ENCODE measurements at regions not wholly inside any gene's neighbourhood (a gene's known extent, or its start where the extent isn't known, plus 50 kb on each side); places are given as distances from the start of the nearest gene placed in this dataset.

DNA sequence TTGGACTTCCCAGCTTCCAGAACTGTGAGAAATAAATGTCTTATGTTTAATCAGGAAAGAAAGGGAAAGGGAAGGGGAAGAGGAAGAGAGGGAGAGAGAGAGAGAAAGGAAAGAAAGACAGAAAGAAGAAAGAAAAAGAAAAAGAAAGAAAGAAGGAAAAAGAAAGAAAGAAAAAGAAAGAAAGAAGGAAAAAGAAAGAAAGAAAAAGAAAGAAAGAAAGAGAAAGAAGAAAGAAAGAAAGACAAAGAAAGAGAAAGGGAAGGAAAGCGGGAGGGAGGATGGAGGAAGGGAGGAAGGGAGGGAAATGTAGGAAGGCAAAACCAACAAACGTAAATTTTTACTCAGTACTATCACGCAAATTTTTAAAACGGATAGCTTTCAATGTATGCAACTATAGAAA lies 2281.8 kb downstream of the LRRC4C start:
- CTCF ChIA-PET = no interaction called here
- Mint-ChIP-seq H3K9me3 (peaks cover 5% of the 10 kb centered on the region), H3K36me3 (ENCODE audit: low read depth) (no peaks in the 10 kb centered on the region), H3K4me3 (no peak overlapping the region), H3K27ac (no peak overlapping the region), H3K4me1 (ENCODE audit: low read depth) (no peaks in the 10 kb centered on the region), H3K27me3 (ENCODE audit: low read depth) (no peaks in the 10 kb centered on the region)
- intact Hi-C loops (cut with micrococcal nuclease) = no loop called here
- no peak for DNase-seq

DNA sequence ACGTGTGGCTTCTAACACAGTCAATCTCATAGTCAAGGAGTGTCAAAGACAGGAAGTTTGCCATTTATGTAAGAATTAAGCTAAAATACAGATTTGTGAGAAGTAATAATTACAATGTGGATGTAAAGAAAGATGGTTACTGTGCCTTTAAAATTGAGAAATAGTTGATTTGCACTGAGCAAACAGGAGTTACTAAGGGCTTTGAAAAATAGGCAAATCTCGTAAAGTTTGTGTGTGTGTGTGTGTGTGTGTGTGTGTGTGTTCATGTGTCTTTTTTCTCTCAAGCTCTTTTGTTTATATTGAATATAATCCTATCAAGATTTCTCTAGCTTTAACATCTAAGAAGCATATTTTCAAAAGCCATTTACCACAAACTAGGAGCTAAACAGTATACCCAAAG lies 2284.5 kb downstream of the LRRC4C start:
- peaks cover 5% of the 10 kb centered on the region for H3K9me3 Mint-ChIP-seq

DNA sequence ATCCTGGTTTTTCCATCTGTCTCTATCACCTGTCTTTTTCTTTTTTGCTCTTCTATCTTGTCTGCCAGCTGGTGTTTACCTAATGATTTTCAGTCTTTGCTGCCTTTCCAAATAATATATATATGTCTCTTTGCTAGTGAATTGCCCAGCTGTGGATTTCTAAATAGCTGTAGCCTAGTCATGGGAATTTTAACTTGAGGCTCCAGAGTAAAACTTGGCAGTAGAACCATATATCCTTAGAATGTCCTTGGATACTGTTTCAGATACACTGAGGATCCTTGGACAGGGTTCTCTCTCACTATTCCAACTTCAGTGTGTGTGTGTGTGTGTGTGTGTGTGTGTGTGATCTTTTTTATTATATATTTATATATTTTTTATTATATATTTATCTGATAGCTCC lies 2285.3 kb downstream of the LRRC4C start:
- no peaks in the 10 kb centered on the region for H3K4me1 Mint-ChIP-seq (ENCODE audit: low read depth)
- peaks cover 5% of the 10 kb centered on the region for H3K9me3 Mint-ChIP-seq
- no peak overlapping the region for H3K27ac Mint-ChIP-seq
- CTCF ChIA-PET = no interaction called here
- H3K36me3 Mint-ChIP-seq (ENCODE audit: low read depth) = no peaks in the 10 kb centered on the region
- no peaks in the 10 kb centered on the region for H3K27me3 Mint-ChIP-seq (ENCODE audit: low read depth)
- DNase-seq = no peak
- no peak overlapping the region for H3K4me3 Mint-ChIP-seq
- intact Hi-C loops (cut with micrococcal nuclease) = no loop called here

More for the DNA sequence above, 2284.5 kb downstream of the LRRC4C start:
- no peaks in the 10 kb centered on the region for H3K36me3 Mint-ChIP-seq (ENCODE audit: low read depth)
- no peak for DNase-seq
- H3K27me3 Mint-ChIP-seq (ENCODE audit: low read depth) = no peaks in the 10 kb centered on the region
- no peaks in the 10 kb centered on the region for H3K4me1 Mint-ChIP-seq (ENCODE audit: low read depth)
- CTCF ChIA-PET = no interaction called here
- H3K27ac Mint-ChIP-seq = no peak overlapping the region
- intact Hi-C loops (cut with micrococcal nuclease) = no loop called here
- no peak overlapping the region for H3K4me3 Mint-ChIP-seq

DNA sequence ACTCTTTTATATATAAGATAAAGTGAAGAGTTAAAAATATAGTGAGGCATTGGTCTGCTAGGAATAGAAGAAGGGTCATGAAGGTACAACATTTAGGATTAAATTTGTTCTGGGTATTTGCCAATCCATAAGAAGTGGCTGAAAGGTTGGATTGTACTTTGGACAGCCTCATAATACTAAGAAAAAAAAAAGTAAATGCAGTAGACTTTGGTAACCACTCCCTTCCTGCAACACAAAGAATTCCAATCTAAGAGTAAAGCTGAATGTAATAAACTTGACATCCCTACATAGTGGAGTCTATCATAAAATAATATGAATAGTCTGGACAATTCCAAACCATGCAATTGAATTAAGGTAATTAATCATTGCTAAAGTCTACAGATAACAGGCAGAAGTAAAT lies 2294.4 kb downstream of the LRRC4C start:
- intact Hi-C loops (cut with micrococcal nuclease) = no loop called here
- CTCF ChIA-PET = no interaction called here
- H3K27ac Mint-ChIP-seq = no peak overlapping the region

DNA sequence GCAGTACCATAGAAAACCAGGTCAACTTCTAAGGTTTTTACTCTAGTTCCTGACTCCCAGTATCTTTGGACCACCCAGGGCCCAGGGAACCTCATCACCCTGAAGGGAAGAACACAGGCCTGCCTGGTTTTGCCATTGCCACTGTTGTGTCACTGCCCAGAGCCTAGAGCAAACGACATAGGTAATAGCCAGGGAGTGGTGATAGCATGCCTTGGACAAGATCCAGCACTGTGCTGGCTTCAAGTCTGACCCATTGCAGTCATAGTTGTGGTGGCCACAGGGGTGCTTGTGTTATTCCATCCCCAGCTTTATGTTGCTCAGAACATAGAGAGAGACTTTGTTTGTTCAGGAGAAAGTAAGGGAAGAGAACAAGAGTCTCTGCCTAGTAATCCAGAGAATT lies 2310.2 kb downstream of the LRRC4C start:
- Mint-ChIP-seq H3K36me3 (ENCODE audit: low read depth) (no peaks in the 10 kb centered on the region), H3K4me3 (no peak overlapping the region), H3K27ac (no peak overlapping the region), H3K9me3 (peaks cover 6% of the 10 kb centered on the region), H3K4me1 (ENCODE audit: low read depth) (no peaks in the 10 kb centered on the region), H3K27me3 (ENCODE audit: low read depth) (no peaks in the 10 kb centered on the region)
- CTCF ChIA-PET = no interaction called here
- no peak for DNase-seq
- intact Hi-C loops (cut with micrococcal nuclease) = no loop called here

More for the DNA sequence above, 2294.4 kb downstream of the LRRC4C start:
- Mint-ChIP-seq H3K36me3 (ENCODE audit: low read depth) (no peaks in the 10 kb centered on the region), H3K4me1 (ENCODE audit: low read depth) (no peaks in the 10 kb centered on the region), H3K27me3 (ENCODE audit: low read depth) (no peaks in the 10 kb centered on the region), H3K9me3 (peaks cover 2% of the 10 kb centered on the region), H3K4me3 (no peak overlapping the region)
- DNase-seq = no peak

DNA sequence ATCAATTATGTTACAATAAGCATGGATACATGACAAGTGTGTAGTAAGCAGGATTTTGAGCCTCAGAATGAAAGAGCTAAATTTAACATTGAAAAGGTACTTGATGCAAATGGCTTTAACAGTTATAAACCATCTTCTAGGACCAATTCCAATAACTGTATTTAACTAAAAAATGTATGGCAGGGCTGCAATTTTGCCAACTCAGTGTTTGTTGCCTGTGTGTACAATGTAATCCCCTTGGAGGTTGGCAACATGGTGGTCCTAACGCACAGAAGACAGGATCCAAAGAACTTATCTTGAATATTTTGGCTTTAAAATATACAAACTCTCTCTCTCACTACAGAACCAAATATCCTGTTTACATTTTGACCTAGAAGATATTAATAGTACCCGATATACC lies 2314.1 kb downstream of the LRRC4C start:
- H3K36me3 Mint-ChIP-seq (ENCODE audit: low read depth) = no peaks in the 10 kb centered on the region
- no peak overlapping the region for H3K4me3 Mint-ChIP-seq
- peaks cover 6% of the 10 kb centered on the region for H3K9me3 Mint-ChIP-seq
- no peak overlapping the region for H3K27ac Mint-ChIP-seq
- H3K4me1 Mint-ChIP-seq (ENCODE audit: low read depth) = no peaks in the 10 kb centered on the region
- CTCF ChIA-PET = interaction anchor here (0.9 kb wide), 1 partner anchor 12 kb away, joined by 3 read pairs; no protein-coding TSS in a partner anchor
- no peak for DNase-seq
- no peaks in the 10 kb centered on the region for H3K27me3 Mint-ChIP-seq (ENCODE audit: low read depth)
- intact Hi-C loops (cut with micrococcal nuclease) = no loop called here

DNA sequence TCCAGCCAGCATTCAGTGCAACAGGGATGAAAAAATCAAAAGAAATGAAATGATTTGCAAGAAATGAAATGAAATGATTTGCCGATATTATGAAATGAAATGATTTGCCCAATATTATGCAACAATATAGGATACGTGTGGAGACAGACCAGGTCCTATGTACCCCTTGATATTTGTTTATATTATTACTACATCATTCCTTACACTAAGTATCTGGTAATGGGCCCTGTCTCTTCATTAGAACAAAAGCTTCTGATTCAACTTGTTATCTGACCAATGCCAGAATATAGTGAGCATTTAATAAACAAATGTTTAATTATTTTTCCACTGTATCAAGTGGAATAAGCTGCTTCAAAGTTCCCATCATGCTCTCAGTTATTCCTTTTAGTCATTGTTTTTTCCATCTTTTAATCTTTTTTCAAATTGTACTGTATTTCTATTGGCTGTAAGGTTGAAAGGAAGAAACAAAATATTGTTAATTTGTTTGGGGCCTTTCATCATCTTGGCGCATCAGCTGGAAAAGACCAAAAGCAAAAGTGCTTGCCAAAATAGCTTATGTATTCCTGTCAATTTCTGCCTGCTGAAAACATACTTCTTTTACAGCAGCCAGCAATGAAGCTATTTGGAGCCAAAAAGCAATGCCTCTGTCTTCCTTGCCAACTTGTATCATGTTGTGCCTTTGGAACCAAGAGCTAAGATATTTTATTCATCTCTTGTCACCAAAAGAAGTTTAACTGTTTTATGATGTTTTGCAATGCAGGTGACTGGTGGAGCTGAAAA lies 2314.9 kb downstream of the LRRC4C start:
- Mint-ChIP-seq H3K36me3 (ENCODE audit: low read depth) (no peaks in the 10 kb centered on the region), H3K4me3 (no peak overlapping the region), H3K9me3 (peaks cover 6% of the 10 kb centered on the region), H3K4me1 (ENCODE audit: low read depth) (no peaks in the 10 kb centered on the region), H3K27ac (no peak overlapping the region), H3K27me3 (ENCODE audit: low read depth) (no peaks in the 10 kb centered on the region)
- CTCF ChIA-PET = interaction anchor here (0.9 kb wide), 1 partner anchor 11 kb away, joined by 3 read pairs; no protein-coding TSS in a partner anchor
- DNase-seq = no peak
- intact Hi-C loops (cut with micrococcal nuclease) = no loop called here

DNA sequence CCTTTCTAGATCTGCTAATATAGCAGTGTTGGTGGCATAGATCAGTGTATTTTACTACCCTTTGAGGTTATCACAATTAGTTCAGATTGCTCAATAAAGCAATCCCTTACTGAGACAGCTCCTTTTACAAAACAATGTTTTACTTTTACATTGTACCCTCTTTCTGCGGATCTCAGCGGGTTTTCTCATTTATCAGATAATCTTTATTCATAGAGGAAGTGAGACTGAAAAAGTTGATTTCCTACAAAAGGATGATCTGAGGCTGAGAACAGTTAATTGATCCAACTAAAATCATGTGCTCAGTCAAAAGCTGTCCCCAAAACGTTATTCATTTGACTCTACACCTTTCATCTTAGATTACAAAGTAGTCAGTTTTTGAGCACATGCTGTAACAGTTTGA lies 2319.9 kb downstream of the LRRC4C start:
- H3K36me3 Mint-ChIP-seq (ENCODE audit: low read depth) = no peaks in the 10 kb centered on the region
- DNase-seq = no peak
- no peak overlapping the region for H3K4me3 Mint-ChIP-seq
- peaks cover 2% of the 10 kb centered on the region for H3K9me3 Mint-ChIP-seq
- CTCF ChIA-PET = no interaction called here
- H3K27ac Mint-ChIP-seq = no peak overlapping the region
- no peaks in the 10 kb centered on the region for H3K27me3 Mint-ChIP-seq (ENCODE audit: low read depth)
- H3K4me1 Mint-ChIP-seq (ENCODE audit: low read depth) = no peaks in the 10 kb centered on the region
- intact Hi-C loops (cut with micrococcal nuclease) = no loop called here

DNA sequence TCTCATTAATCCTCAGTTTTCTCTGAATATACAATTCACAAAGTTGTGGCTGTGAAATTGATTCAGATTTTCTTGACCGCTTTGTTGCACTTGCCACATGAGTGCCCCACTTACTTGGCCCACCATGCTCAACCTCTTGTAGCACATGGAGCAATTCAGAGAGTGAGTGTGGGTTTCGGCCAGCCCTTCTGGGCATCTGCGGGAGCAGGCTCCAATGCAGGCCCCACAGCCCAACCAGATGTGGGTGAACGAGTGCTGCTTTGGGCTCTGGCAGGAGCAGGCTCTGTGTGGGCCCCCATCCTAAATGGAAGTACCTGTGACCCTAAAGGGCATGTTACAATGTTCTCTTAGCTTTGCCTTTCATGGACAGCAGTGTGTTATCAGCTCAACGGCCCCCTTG lies 2338.6 kb downstream of the LRRC4C start:
- H3K4me1 Mint-ChIP-seq (ENCODE audit: low read depth) = no peaks in the 10 kb centered on the region
- CTCF ChIA-PET = no interaction called here
- intact Hi-C loops (cut with micrococcal nuclease) = no loop called here
- no peak for DNase-seq
- H3K27me3 Mint-ChIP-seq (ENCODE audit: low read depth) = no peaks in the 10 kb centered on the region
- no peak overlapping the region for H3K4me3 Mint-ChIP-seq
- H3K36me3 Mint-ChIP-seq (ENCODE audit: low read depth) = no peaks in the 10 kb centered on the region
- H3K27ac Mint-ChIP-seq = no peak overlapping the region
- H3K9me3 Mint-ChIP-seq = peaks cover 7% of the 10 kb centered on the region

DNA sequence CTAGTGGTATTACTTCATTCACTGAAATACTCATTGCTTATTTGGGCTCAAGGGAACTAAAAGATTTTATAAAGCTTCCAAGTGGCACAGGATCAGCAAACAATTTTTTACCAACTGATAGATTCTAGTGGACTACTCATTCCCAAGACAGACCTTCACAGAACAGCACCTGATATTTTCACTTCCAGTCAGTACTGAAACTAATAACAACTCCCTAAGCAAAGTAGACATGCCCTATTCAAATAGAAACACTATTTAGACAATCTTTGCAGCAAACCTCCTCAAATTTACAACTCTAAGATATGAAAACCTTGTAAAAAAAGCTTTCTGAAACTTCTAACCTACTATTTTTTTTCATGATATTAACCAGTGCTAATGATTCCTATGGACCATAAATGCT lies 2345.8 kb downstream of the LRRC4C start:
- no peak for DNase-seq
- Mint-ChIP-seq H3K27me3 (ENCODE audit: low read depth) (no peaks in the 10 kb centered on the region), H3K4me3 (no peak overlapping the region), H3K9me3 (peaks cover 13% of the 10 kb centered on the region), H3K36me3 (ENCODE audit: low read depth) (no peaks in the 10 kb centered on the region), H3K27ac (no peak overlapping the region), H3K4me1 (ENCODE audit: low read depth) (no peaks in the 10 kb centered on the region)
- intact Hi-C loops (cut with micrococcal nuclease) = no loop called here
- CTCF ChIA-PET = no interaction called here

DNA sequence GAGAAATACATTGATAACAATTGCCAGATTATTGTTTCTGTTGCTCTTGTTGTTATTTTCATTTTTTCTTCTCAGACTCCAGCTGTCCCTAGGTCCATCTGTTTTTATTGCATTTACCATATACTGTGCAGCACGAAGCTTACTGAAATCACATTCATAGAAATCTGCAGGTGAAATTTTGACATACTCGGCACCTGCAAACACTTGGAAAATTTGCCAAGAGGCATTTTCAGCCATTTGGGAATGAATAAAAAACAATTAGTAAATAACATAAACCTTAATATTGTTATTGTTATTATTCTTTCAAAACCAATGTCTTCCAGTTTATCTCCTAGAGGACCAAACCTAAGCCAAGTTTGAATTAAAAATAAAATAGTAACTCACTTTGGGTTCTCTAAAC lies 2357.2 kb downstream of the LRRC4C start:
- H3K9me3 Mint-ChIP-seq = peaks cover 8% of the 10 kb centered on the region
- H3K4me1 Mint-ChIP-seq (ENCODE audit: low read depth) = no peaks in the 10 kb centered on the region
- H3K4me3 Mint-ChIP-seq = no peak overlapping the region
- no peaks in the 10 kb centered on the region for H3K36me3 Mint-ChIP-seq (ENCODE audit: low read depth)
- no peak overlapping the region for H3K27ac Mint-ChIP-seq
- no peaks in the 10 kb centered on the region for H3K27me3 Mint-ChIP-seq (ENCODE audit: low read depth)
- no peak for DNase-seq
- intact Hi-C loops (cut with micrococcal nuclease) = no loop called here
- CTCF ChIA-PET = no interaction called here

DNA sequence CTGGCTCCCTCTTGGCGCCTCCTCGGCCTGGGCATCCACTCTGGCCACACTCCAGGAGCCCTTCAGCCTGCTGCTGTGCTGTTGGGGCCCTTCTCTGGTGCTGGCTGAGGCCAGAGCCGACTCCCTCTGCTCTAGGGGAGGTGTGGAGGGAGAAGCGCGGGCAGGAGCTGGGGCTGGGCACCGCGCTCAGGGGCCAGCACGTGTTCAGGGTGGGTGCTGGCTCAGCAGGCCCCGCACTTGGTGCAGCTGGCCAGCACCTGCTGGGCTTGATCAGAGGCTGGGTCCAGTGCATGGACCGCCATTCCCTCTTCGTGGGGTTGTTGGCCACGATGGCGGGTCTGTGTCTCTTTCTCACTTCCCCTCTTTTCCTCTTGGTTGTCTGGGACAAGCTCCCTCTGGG lies 2381.0 kb downstream of the LRRC4C start:
- no peaks in the 10 kb centered on the region for H3K36me3 Mint-ChIP-seq (ENCODE audit: low read depth)
- H3K27me3 Mint-ChIP-seq (ENCODE audit: low read depth) = no peaks in the 10 kb centered on the region
- intact Hi-C loops (cut with micrococcal nuclease) = no loop called here
- H3K9me3 Mint-ChIP-seq = peaks cover 13% of the 10 kb centered on the region
- H3K27ac Mint-ChIP-seq = no peak overlapping the region
- CTCF ChIA-PET = no interaction called here
- DNase-seq = no peak
- H3K4me3 Mint-ChIP-seq = no peak overlapping the region
- no peaks in the 10 kb centered on the region for H3K4me1 Mint-ChIP-seq (ENCODE audit: low read depth)

DNA sequence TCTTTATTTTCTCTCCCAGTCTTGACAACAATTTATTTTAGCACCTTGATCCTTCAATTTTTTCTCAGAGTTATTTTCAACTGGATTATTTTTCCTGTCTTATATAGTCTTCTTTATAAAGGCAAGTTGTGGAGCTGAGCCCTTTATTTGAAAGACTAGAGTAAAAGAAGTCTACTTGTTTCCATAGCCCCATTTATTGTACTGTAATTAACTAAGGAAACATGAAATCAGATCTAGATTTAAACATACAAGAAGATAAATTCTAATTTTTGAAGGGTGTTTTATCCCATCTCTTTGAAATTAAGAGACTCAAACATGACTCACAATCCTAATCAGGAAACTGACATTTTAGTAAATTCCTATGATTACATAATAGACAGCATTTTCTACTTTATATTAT lies 2421.8 kb downstream of the LRRC4C start:
- no peak for DNase-seq
- H3K9me3 Mint-ChIP-seq = peaks cover 11% of the 10 kb centered on the region
- H3K27me3 Mint-ChIP-seq (ENCODE audit: low read depth) = no peaks in the 10 kb centered on the region
- H3K27ac Mint-ChIP-seq = no peak overlapping the region
- no peak overlapping the region for H3K4me3 Mint-ChIP-seq
- CTCF ChIA-PET = interaction anchor here (1.1 kb wide), 1 partner anchor 9 kb away, joined by 4 read pairs; no protein-coding TSS in a partner anchor
- H3K4me1 Mint-ChIP-seq (ENCODE audit: low read depth) = no peaks in the 10 kb centered on the region
- no peaks in the 10 kb centered on the region for H3K36me3 Mint-ChIP-seq (ENCODE audit: low read depth)
- intact Hi-C loops (cut with micrococcal nuclease) = no loop called here

Measured in activated naive CD4-positive, alpha-beta T cell treated with anti-CD3 and anti-CD28 coated beads for 36 hours (primary cell).